Astrocyte (in vitro differentiated cells and primary cell): ENCODE measurements at regions not wholly inside any gene's neighbourhood (a gene's known extent, or its start where the extent isn't known, plus 50 kb on each side); places are given as distances from the start of the nearest gene placed in this dataset.

Experiments
- EZH2 ChIP-seq: IDR thresholded peaks from 2 replicates; pipeline ENCODE4 v1.6.1; 2012; ENCODE audit warnings: mild to moderate bottlenecking, low read length, inconsistent platforms; ENCODE audit not compliant: insufficient read depth
- TF ChIP-seq, protein P1 (sequence below): IDR thresholded peaks from 2 replicates; pipeline ENCODE4 v1.5.1; 2011; ENCODE audit warnings: low read depth, mild to moderate bottlenecking, inconsistent platforms, low read length, moderate library complexity; ENCODE audit not compliant: insufficient read depth

DNA sequence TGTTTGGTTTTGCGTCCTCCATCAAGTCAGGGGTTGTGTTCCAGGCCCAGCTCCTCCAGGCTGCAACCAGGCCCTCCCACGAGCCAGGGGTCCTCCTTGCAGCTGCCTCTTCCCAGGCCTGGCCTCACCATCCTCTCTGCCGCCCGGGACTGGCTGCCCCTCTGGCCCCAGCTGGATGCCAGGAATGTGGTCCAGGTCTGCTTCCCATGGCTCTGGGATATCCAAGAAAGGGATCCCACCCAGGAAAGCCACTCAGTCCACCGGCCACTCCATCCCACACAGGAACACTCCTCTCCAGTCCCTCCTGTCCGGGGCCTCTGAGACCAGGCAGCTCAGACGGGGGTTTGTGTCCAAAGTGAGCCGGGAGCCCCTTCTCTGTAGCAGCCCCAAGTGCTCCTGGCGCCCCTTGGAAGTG, 336.4 kb downstream of the BRD1 start:
- TF ChIP-seq, protein P1, sequence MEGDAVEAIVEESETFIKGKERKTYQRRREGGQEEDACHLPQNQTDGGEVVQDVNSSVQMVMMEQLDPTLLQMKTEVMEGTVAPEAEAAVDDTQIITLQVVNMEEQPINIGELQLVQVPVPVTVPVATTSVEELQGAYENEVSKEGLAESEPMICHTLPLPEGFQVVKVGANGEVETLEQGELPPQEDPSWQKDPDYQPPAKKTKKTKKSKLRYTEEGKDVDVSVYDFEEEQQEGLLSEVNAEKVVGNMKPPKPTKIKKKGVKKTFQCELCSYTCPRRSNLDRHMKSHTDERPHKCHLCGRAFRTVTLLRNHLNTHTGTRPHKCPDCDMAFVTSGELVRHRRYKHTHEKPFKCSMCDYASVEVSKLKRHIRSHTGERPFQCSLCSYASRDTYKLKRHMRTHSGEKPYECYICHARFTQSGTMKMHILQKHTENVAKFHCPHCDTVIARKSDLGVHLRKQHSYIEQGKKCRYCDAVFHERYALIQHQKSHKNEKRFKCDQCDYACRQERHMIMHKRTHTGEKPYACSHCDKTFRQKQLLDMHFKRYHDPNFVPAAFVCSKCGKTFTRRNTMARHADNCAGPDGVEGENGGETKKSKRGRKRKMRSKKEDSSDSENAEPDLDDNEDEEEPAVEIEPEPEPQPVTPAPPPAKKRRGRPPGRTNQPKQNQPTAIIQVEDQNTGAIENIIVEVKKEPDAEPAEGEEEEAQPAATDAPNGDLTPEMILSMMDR, result no peak
- TF ChIP-seq EZH2, result no peak
